GM23338 (cell line): ENCODE measurements at regions not wholly inside any gene's neighbourhood (a gene's known extent, or its start where the extent isn't known, plus 50 kb on each side); places are given as distances from the start of the nearest gene placed in this dataset.

Source experiments
- CREB1 ChIP-seq: fragments of 250-450 bp; sonication (Bioruptor Pico); IDR thresholded peaks from 2 replicates; pipeline ENCODE4 v1.5.0; 2020; ENCODE audit warnings: low read depth, mild to moderate bottlenecking, moderate library complexity
- CTCF ChIP-seq, 2 experiments: fragments of 200-600 bp in 1 of 2; sonication (generic) in 1 of 2; conservative IDR thresholded peaks; 2 replicates each; pipeline versions ENCODE4 v1.5.1 to v1.6.1; 2016 to 2017; ENCODE audit warnings: antibody characterized with exemption in 2 of 2, low read depth in 2 of 2, mild to moderate bottlenecking in 2 of 2, moderate library complexity in 1 of 2
- ETS1 ChIP-seq: IDR thresholded peaks from 2 replicates; pipeline ENCODE4 v1.6.1; 2016; ENCODE audit warnings: antibody characterized with exemption
- EZH2 ChIP-seq: fragments of 200-600 bp; sonication (generic); IDR thresholded peaks from one replicate; pipeline ENCODE4 v1.8.0; 2017; ENCODE audit warnings: antibody characterized with exemption, mild to moderate bottlenecking, low read depth; ENCODE audit not compliant: unreplicated experiment
- EZH2phosphoT487 ChIP-seq: fragments of 200-600 bp; sonication (generic); IDR thresholded peaks from one replicate; pipeline ENCODE4 v1.8.1; 2018; ENCODE audit warnings: antibody characterized with exemption; ENCODE audit not compliant: unreplicated experiment
- JUNB ChIP-seq: IDR thresholded peaks from one replicate; pipeline ENCODE4 v1.6.1; 2016; ENCODE audit warnings: antibody characterized with exemption; ENCODE audit not compliant: unreplicated experiment
- NANOG ChIP-seq: IDR thresholded peaks from 2 replicates; pipeline ENCODE4 v1.6.1; 2016; ENCODE audit warnings: antibody characterized with exemption, borderline replicate concordance
- POLR2AphosphoS5 ChIP-seq: IDR thresholded peaks from 2 replicates; pipeline ENCODE4 v1.6.1; 2016; ENCODE audit warnings: antibody characterized with exemption, low read depth
- REST ChIP-seq: IDR thresholded peaks from one replicate; pipeline ENCODE4 v1.6.1; 2018; ENCODE audit warnings: antibody characterized with exemption; ENCODE audit not compliant: unreplicated experiment
- STAT1 ChIP-seq: IDR thresholded peaks from one replicate; pipeline ENCODE4 v1.6.1; 2016; ENCODE audit warnings: antibody characterized with exemption; ENCODE audit not compliant: unreplicated experiment
- ZNF114 ChIP-seq: fragments of 250-450 bp; sonication (Bioruptor Pico); IDR thresholded peaks from 2 replicates; pipeline ENCODE4 v1.5.0; 2020; ENCODE audit warnings: mild to moderate bottlenecking, moderate library complexity
- ZNF331 ChIP-seq: fragments of 250-450 bp; sonication (Bioruptor Pico); IDR thresholded peaks from 2 replicates; pipeline ENCODE4 v1.5.0; 2020; ENCODE audit warnings: low read depth, mild to moderate bottlenecking, moderate library complexity
- ZNF462 ChIP-seq: fragments of 250-450 bp; sonication (Bioruptor Pico); IDR thresholded peaks from 2 replicates; pipeline ENCODE4 v1.5.0; 2020; ENCODE audit warnings: mild to moderate bottlenecking, moderate library complexity

- no peak for TF ChIP-seq CTCF (conservative IDR thresholded peaks at IDR 0.05; ENCODE audit: low read depth in 2 of 2)
- TF ChIP-seq CREB1 (CRISPR knock-in tag) = no peak
- TF ChIP-seq EZH2 = no peak
- no peak for TF ChIP-seq STAT1
- TF ChIP-seq EZH2phosphoT487 = no peak
- no peak for TF ChIP-seq REST
- no peak for TF ChIP-seq POLR2AphosphoS5
- no peak for TF ChIP-seq ETS1
- TF ChIP-seq ZNF331 (CRISPR knock-in tag) = no peak
- TF ChIP-seq JUNB = no peak
- TF ChIP-seq NANOG = no peak
- TF ChIP-seq ZNF462 (CRISPR knock-in tag) = no peak
- TF ChIP-seq ZNF114 (CRISPR knock-in tag) = no peak
Observed at GRCh38 chr5:23221831-23222230, 285.6 kb upstream of the PRDM9 start.
